ENCODE measurements at regions not wholly inside any gene's neighbourhood (a gene's known extent, or its start where the extent isn't known, plus 50 kb on each side); places are given as distances from the start of the nearest gene placed in this dataset.
"Not testable (repeated sequence)": the region's sequence is repeated elsewhere in the genome, so short reads cannot be mapped to it uniquely, and the experiment has no call there.

DNA sequence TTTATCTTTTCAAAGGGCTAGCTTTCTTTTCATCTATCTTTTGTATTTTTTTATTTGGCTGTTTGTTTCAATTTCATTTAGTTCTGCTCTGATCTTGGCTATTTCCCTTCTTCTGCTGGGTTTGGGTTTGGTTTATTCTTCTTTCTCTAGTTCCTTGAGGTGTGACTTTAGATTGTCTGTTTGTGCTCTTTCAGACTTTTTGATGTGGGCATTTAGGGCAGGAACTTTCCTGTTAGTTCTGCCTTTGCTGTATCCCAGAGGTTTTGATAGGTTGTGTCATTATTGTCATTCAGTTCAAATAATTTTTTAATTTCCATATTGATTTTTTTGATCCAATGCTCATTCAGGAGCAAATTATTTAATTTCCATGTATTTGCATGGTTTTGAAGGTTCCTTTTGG, 325.0 kb downstream of the PTPRC start:
- TF ChIP-seq, protein P1, sequence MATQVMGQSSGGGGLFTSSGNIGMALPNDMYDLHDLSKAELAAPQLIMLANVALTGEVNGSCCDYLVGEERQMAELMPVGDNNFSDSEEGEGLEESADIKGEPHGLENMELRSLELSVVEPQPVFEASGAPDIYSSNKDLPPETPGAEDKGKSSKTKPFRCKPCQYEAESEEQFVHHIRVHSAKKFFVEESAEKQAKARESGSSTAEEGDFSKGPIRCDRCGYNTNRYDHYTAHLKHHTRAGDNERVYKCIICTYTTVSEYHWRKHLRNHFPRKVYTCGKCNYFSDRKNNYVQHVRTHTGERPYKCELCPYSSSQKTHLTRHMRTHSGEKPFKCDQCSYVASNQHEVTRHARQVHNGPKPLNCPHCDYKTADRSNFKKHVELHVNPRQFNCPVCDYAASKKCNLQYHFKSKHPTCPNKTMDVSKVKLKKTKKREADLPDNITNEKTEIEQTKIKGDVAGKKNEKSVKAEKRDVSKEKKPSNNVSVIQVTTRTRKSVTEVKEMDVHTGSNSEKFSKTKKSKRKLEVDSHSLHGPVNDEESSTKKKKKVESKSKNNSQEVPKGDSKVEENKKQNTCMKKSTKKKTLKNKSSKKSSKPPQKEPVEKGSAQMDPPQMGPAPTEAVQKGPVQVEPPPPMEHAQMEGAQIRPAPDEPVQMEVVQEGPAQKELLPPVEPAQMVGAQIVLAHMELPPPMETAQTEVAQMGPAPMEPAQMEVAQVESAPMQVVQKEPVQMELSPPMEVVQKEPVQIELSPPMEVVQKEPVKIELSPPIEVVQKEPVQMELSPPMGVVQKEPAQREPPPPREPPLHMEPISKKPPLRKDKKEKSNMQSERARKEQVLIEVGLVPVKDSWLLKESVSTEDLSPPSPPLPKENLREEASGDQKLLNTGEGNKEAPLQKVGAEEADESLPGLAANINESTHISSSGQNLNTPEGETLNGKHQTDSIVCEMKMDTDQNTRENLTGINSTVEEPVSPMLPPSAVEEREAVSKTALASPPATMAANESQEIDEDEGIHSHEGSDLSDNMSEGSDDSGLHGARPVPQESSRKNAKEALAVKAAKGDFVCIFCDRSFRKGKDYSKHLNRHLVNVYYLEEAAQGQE (IDR thresholded peaks at IDR 0.05; ENCODE audit: insufficient read depth in 1 of 2, low read depth in 2 of 2, low read length in 1 of 2): not testable (repeated sequence)
- TF ChIP-seq SIN3A (IDR thresholded peaks at IDR 0.05; ENCODE audit: borderline replicate concordance, insufficient read depth, low read depth, low read length); POLR2AphosphoS5 (IDR thresholded peaks at IDR 0.05; ENCODE audit: low read depth, low read length); TCF7L2 (IDR thresholded peaks at IDR 0.05; ENCODE audit: low read depth, low read length): not testable (repeated sequence)
- TF ChIP-seq, protein P2, sequence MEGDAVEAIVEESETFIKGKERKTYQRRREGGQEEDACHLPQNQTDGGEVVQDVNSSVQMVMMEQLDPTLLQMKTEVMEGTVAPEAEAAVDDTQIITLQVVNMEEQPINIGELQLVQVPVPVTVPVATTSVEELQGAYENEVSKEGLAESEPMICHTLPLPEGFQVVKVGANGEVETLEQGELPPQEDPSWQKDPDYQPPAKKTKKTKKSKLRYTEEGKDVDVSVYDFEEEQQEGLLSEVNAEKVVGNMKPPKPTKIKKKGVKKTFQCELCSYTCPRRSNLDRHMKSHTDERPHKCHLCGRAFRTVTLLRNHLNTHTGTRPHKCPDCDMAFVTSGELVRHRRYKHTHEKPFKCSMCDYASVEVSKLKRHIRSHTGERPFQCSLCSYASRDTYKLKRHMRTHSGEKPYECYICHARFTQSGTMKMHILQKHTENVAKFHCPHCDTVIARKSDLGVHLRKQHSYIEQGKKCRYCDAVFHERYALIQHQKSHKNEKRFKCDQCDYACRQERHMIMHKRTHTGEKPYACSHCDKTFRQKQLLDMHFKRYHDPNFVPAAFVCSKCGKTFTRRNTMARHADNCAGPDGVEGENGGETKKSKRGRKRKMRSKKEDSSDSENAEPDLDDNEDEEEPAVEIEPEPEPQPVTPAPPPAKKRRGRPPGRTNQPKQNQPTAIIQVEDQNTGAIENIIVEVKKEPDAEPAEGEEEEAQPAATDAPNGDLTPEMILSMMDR (IDR thresholded peaks at IDR 0.05): not testable (repeated sequence)
